Activated naive CD4-positive, alpha-beta T cell treated with anti-CD3 and anti-CD28 coated beads for 36 hours (primary cell): ENCODE measurements at regions not wholly inside any gene's neighbourhood (a gene's known extent, or its start where the extent isn't known, plus 50 kb on each side); places are given as distances from the start of the nearest gene placed in this dataset.
"Not testable (repeated sequence)": the region's sequence is repeated elsewhere in the genome, so short reads cannot be mapped to it uniquely, and the experiment has no call there.

Experiments
- CTCF ChIA-PET: fragments of 350-600 bp; sonication (Branson Sonifier 250); formaldehyde crosslinking; loops from one replicate; lab custom pipeline; 2021; ENCODE audit warnings: antibody characterized with exemption; lab: Charles Lee
- DNase-seq: peaks from one replicate; pipeline ENCODE4 v3.0.0-alpha.2; 2020
- H3K27ac Mint-ChIP-seq: one replicate; pipeline ENCODE4 v1.8.0; 2021; ENCODE audit warnings: mild to moderate bottlenecking, mixed read lengths
- H3K27me3 Mint-ChIP-seq: one replicate; pipeline ENCODE4 v1.8.0; 2021; ENCODE audit warnings: low read depth, mixed read lengths
- H3K36me3 Mint-ChIP-seq: one replicate; pipeline ENCODE4 v1.8.0; 2021; ENCODE audit warnings: low read depth, mixed read lengths
- H3K4me1 Mint-ChIP-seq: one replicate; pipeline ENCODE4 v1.8.0; 2021; ENCODE audit warnings: low read depth, mixed read lengths
- H3K4me3 Mint-ChIP-seq: one replicate; pipeline ENCODE4 v1.8.0; 2021; ENCODE audit warnings: mild to moderate bottlenecking, moderate library complexity, mixed read lengths
- H3K9me3 Mint-ChIP-seq: one replicate; pipeline ENCODE4 v1.8.0; 2021; ENCODE audit warnings: mixed read lengths
- intact Hi-C: fragments of 100-400 bp; cut with micrococcal nuclease; formaldehyde crosslinking; loops from one replicate; pipeline ENCODE4 v1.15.1; 2023

GRCh38 chr5:19287548-19288277, 700.3 kb downstream of the CDH18 start:
- DNase-seq, H3K36me3 Mint-ChIP-seq, H3K27ac Mint-ChIP-seq, H3K4me3 Mint-ChIP-seq, intact Hi-C loops, H3K9me3 Mint-ChIP-seq, H3K27me3 Mint-ChIP-seq, CTCF ChIA-PET, H3K4me1 Mint-ChIP-seq: not testable (repeated sequence)

- H3K27me3 Mint-ChIP-seq, H3K4me3 Mint-ChIP-seq, CTCF ChIA-PET, DNase-seq, intact Hi-C loops, H3K36me3 Mint-ChIP-seq, H3K4me1 Mint-ChIP-seq, H3K27ac Mint-ChIP-seq, H3K9me3 Mint-ChIP-seq: not testable (repeated sequence)
These were observed 699.7 kb downstream of the CDH18 start for GRCh38 chr5:19288311-19288710.

GRCh38 chr5:19297934-19298333, 690.1 kb downstream of the CDH18 start:
- CTCF ChIA-PET, result no interaction called here
- no peak overlapping the region for H3K27ac Mint-ChIP-seq
- no peak overlapping the region for H3K4me3 Mint-ChIP-seq
- peaks cover 13% of the 10 kb centered on the region for H3K9me3 Mint-ChIP-seq
- no peaks in the 10 kb centered on the region for H3K36me3 Mint-ChIP-seq
- intact Hi-C loops, result no loop called here
- no peak for DNase-seq
- H3K27me3 Mint-ChIP-seq, result no peaks in the 10 kb centered on the region
- no peaks in the 10 kb centered on the region for H3K4me1 Mint-ChIP-seq

- Mint-ChIP-seq H3K27me3 (no peaks in the 10 kb centered on the region), H3K36me3 (no peaks in the 10 kb centered on the region), H3K27ac (no peak overlapping the region), H3K9me3 (peaks cover 11% of the 10 kb centered on the region), H3K4me1 (no peaks in the 10 kb centered on the region), H3K4me3 (no peak overlapping the region)
- DNase-seq, result no peak
- CTCF ChIA-PET, result no interaction called here
- intact Hi-C loops, result no loop called here
These were observed 686.7 kb downstream of the CDH18 start for GRCh38 chr5:19301271-19301670.

- intact Hi-C loops, result no loop called here
- Mint-ChIP-seq H3K4me3 (no peak overlapping the region), H3K36me3 (no peaks in the 10 kb centered on the region), H3K27ac (no peak overlapping the region), H3K27me3 (no peaks in the 10 kb centered on the region), H3K9me3 (peaks cover 10% of the 10 kb centered on the region), H3K4me1 (no peaks in the 10 kb centered on the region)
- CTCF ChIA-PET, result interaction anchor here (0.7 kb wide), 1 partner anchor 154 kb away, joined by 3 read pairs; no protein-coding TSS in a partner anchor
- DNase-seq, result no peak
These were observed 673.2 kb downstream of the CDH18 start for GRCh38 chr5:19314840-19315239.

- H3K4me1 Mint-ChIP-seq, result no peaks in the 10 kb centered on the region
- CTCF ChIA-PET, result interaction anchor here (0.5 kb wide), 1 partner anchor 960 kb away, joined by 4 read pairs; no protein-coding TSS in a partner anchor
These were observed 668.7 kb downstream of the CDH18 start for GRCh38 chr5:19319252-19319651.

GRCh38 chr5:19322716-19323485, 665.1 kb downstream of the CDH18 start:
- Mint-ChIP-seq H3K9me3 (peaks cover 7% of the 10 kb centered on the region), H3K27me3 (no peaks in the 10 kb centered on the region), H3K4me3 (no peak overlapping the region), H3K36me3 (no peaks in the 10 kb centered on the region), H3K4me1 (no peaks in the 10 kb centered on the region), H3K27ac (no peak overlapping the region)
- DNase-seq, result no peak
- intact Hi-C loops, result no loop called here
- CTCF ChIA-PET, result no interaction called here

More at GRCh38 chr5:19319252-19319651, 668.7 kb downstream of the CDH18 start:
- Mint-ChIP-seq H3K9me3 (peaks cover 13% of the 10 kb centered on the region), H3K27me3 (no peaks in the 10 kb centered on the region), H3K36me3 (no peaks in the 10 kb centered on the region), H3K27ac (no peak overlapping the region), H3K4me3 (no peak overlapping the region)
- DNase-seq, result no peak
- intact Hi-C loops, result no loop called here

GRCh38 chr5:19334278-19334677, 653.7 kb downstream of the CDH18 start:
- Mint-ChIP-seq H3K36me3 (no peaks in the 10 kb centered on the region), H3K27ac (no peak overlapping the region), H3K27me3 (no peaks in the 10 kb centered on the region), H3K9me3 (peaks cover 15% of the 10 kb centered on the region), H3K4me1 (no peaks in the 10 kb centered on the region), H3K4me3 (no peak overlapping the region)
- no peak for DNase-seq
- intact Hi-C loops, result no loop called here
- CTCF ChIA-PET, result no interaction called here

GRCh38 chr5:19342942-19343341, 645.1 kb downstream of the CDH18 start:
- Mint-ChIP-seq H3K4me3 (no peak overlapping the region), H3K36me3 (no peaks in the 10 kb centered on the region), H3K27ac (no peak overlapping the region), H3K9me3 (peaks cover 6% of the 10 kb centered on the region), H3K4me1 (no peaks in the 10 kb centered on the region), H3K27me3 (no peaks in the 10 kb centered on the region)
- CTCF ChIA-PET, result no interaction called here
- DNase-seq, result no peak
- intact Hi-C loops, result no loop called here

- Mint-ChIP-seq H3K4me1 (no peaks in the 10 kb centered on the region), H3K36me3 (no peaks in the 10 kb centered on the region), H3K4me3 (no peak overlapping the region), H3K27ac (no peak overlapping the region), H3K27me3 (no peaks in the 10 kb centered on the region), H3K9me3 (peaks cover 9% of the 10 kb centered on the region)
- DNase-seq, result no peak
- CTCF ChIA-PET, result no interaction called here
- intact Hi-C loops, result no loop called here
These were observed 635.9 kb downstream of the CDH18 start for GRCh38 chr5:19352120-19352519.

GRCh38 chr5:19369048-19369447, 619.0 kb downstream of the CDH18 start:
- intact Hi-C loops, result no loop called here
- no peak for DNase-seq
- no peaks in the 10 kb centered on the region for H3K27me3 Mint-ChIP-seq

GRCh38 chr5:19369561-19369960, 618.4 kb downstream of the CDH18 start:
- CTCF ChIA-PET, result no interaction called here
- Mint-ChIP-seq H3K27ac (no peak overlapping the region), H3K4me1 (no peaks in the 10 kb centered on the region), H3K27me3 (no peaks in the 10 kb centered on the region), H3K36me3 (no peaks in the 10 kb centered on the region), H3K4me3 (no peak overlapping the region), H3K9me3 (peaks cover 3% of the 10 kb centered on the region)
- intact Hi-C loops, result no loop called here
- DNase-seq, result no peak

More at GRCh38 chr5:19369048-19369447, 619.0 kb downstream of the CDH18 start:
- CTCF ChIA-PET, result no interaction called here
- no peaks in the 10 kb centered on the region for H3K36me3 Mint-ChIP-seq
- H3K4me1 Mint-ChIP-seq, result no peaks in the 10 kb centered on the region
- H3K27ac Mint-ChIP-seq, result no peak overlapping the region
- no peak overlapping the region for H3K4me3 Mint-ChIP-seq
- H3K9me3 Mint-ChIP-seq, result peaks cover 3% of the 10 kb centered on the region
